ENCODE measurements at regions not wholly inside any gene's neighbourhood (a gene's known extent, or its start where the extent isn't known, plus 50 kb on each side); places are given as distances from the start of the nearest gene placed in this dataset.

GRCh38 chr22:48880749-48881148, 946.9 kb downstream of the BRD1 start:
- no peak for DNase-seq

- DNase-seq, result no peak
Observed at GRCh38 chr22:48876951-48877350, 950.7 kb downstream of the BRD1 start.

GRCh38 chr22:48874956-48875355, 952.7 kb downstream of the BRD1 start:
- no peak for DNase-seq

- DNase-seq, result no peak
Observed at GRCh38 chr22:48873191-48873520, 954.5 kb downstream of the BRD1 start.

- DNase-seq, result no peak
Observed at GRCh38 chr22:48872271-48873190, 955.1 kb downstream of the BRD1 start.

- no peak for DNase-seq
Observed at GRCh38 chr22:48871176-48871840, 956.4 kb downstream of the BRD1 start.

- no peak for DNase-seq
Observed at GRCh38 chr22:48870436-48870835, 957.2 kb downstream of the BRD1 start.

- DNase-seq, result no peak
Observed at GRCh38 chr22:48869788-48870187, 957.9 kb downstream of the BRD1 start.

GRCh38 chr22:48869161-48869560, 958.5 kb downstream of the BRD1 start:
- DNase-seq, result no peak

GRCh38 chr22:48868554-48868953, 959.1 kb downstream of the BRD1 start:
- no peak for DNase-seq

GRCh38 chr22:48867891-48868290, 959.8 kb downstream of the BRD1 start:
- no peak for DNase-seq

- no peak for DNase-seq
Observed at GRCh38 chr22:48866906-48867681, 960.6 kb downstream of the BRD1 start.

GRCh38 chr22:48864748-48865147, 962.9 kb downstream of the BRD1 start:
- no peak for DNase-seq

GRCh38 chr22:48863965-48864528, 963.6 kb downstream of the BRD1 start:
- no peak for DNase-seq

- DNase-seq, result no peak
Observed at GRCh38 chr22:48860557-48860956, 967.1 kb downstream of the BRD1 start.

GRCh38 chr22:48858856-48859255, 968.8 kb downstream of the BRD1 start:
- DNase-seq, result no peak

GRCh38 chr22:48858121-48858520, 969.6 kb downstream of the BRD1 start:
- no peak for DNase-seq

GRCh38 chr22:48857202-48857805, 970.4 kb downstream of the BRD1 start:
- DNase-seq, result no peak

- no peak for DNase-seq
Observed at GRCh38 chr22:48856308-48856615, 971.4 kb downstream of the BRD1 start.

- no peak for DNase-seq
Observed at GRCh38 chr22:48855593-48856307, 971.9 kb downstream of the BRD1 start.

GRCh38 chr22:48855013-48855412, 972.7 kb downstream of the BRD1 start:
- DNase-seq, result no peak

GRCh38 chr22:48853627-48854240, 973.9 kb downstream of the BRD1 start:
- DNase-seq, result no peak

All from NCI-H2171 (cell line).